Naive thymus-derived CD4-positive, alpha-beta T cell (primary cell): ENCODE measurements at regions not wholly inside any gene's neighbourhood (a gene's known extent, or its start where the extent isn't known, plus 50 kb on each side); places are given as distances from the start of the nearest gene placed in this dataset.

Experiments
- ATAC-seq: fragments of 150-1000 bp; cut with Tn5 transposase; 2 replicates; pipeline ENCODE4 v1.10.0; 2021; ENCODE audit warnings: mild to moderate bottlenecking, moderate library complexity
- CTCF ChIA-PET: fragments of 350-600 bp; sonication (Branson Sonifier 250); formaldehyde crosslinking; loops from one replicate; lab custom pipeline; 2021; ENCODE audit warnings: antibody characterized with exemption; lab: Charles Lee
- POLR2A ChIA-PET: fragments of 350-600 bp; sonication (Branson Sonifier 250); formaldehyde crosslinking; loops from one replicate; lab custom pipeline; 2021; ENCODE audit warnings: antibody characterized with exemption, inconsistent platforms; lab: Charles Lee
- DNase-seq, 9 donors: peaks; one replicate each; pipeline versions ENCODE4 v3.0.0 to v3.0.0-alpha.2; 2020 to 2022; ENCODE audit warnings: mixed read lengths in 1 of 9
- H3K27ac ChIP-seq: one replicate; pipeline ENCODE4 v1.7.0; 2013; ENCODE audit warnings: mild to moderate bottlenecking, low read depth, low read length, moderate library complexity
- H3K27me3 ChIP-seq, 2 donors: one replicate each; pipeline ENCODE4 v1.7.0; 2013; ENCODE audit warnings: low read length in 2 of 2, mild to moderate bottlenecking in 2 of 2, moderate library complexity in 2 of 2; ENCODE audit not compliant: control insufficient read depth in 2 of 2, insufficient read depth in 2 of 2
- H3K36me3 ChIP-seq, 3 experiments: 1 replicate in 2 of 3; 2 replicates in 1 of 3; pipeline ENCODE4 v1.7.0; 2013; ENCODE audit warnings: low read length in 3 of 3, mild to moderate bottlenecking in 3 of 3, moderate library complexity in 1 of 3; ENCODE audit not compliant: insufficient read depth in 3 of 3, control insufficient read depth in 2 of 3
- H3K4me1 ChIP-seq, 2 donors: one replicate each; pipeline ENCODE4 v1.7.0; 2013; ENCODE audit warnings: low read length in 2 of 2, mild to moderate bottlenecking in 2 of 2, moderate library complexity in 1 of 2; ENCODE audit not compliant: control insufficient read depth in 2 of 2, insufficient read depth in 2 of 2
- H3K4me3 ChIP-seq: 2 replicates; pipeline ENCODE4 v1.7.0; 2013; ENCODE audit warnings: mild to moderate bottlenecking, low read length
- H3K9me3 ChIP-seq, 3 experiments: 1 replicate in 2 of 3; 2 replicates in 1 of 3; pipeline ENCODE4 v1.7.0; 2013; ENCODE audit warnings: low read length in 3 of 3; ENCODE audit not compliant: control insufficient read depth in 2 of 3
- H3K27ac Mint-ChIP-seq, 9 donors: one replicate each; pipeline ENCODE4 v1.8.0; 2020 to 2022; ENCODE audit warnings: mixed read lengths in 9 of 9, mild to moderate bottlenecking in 8 of 9, moderate library complexity in 5 of 9, inconsistent platforms in 2 of 9
- H3K27me3 Mint-ChIP-seq, 5 donors: one replicate each; pipeline ENCODE4 v1.8.0; 2021 to 2022; ENCODE audit warnings: mixed read lengths in 5 of 5, mild to moderate bottlenecking in 1 of 5
- H3K36me3 Mint-ChIP-seq, 5 donors: one replicate each; pipeline ENCODE4 v1.8.0; 2020 to 2022; ENCODE audit warnings: mixed read lengths in 5 of 5, mild to moderate bottlenecking in 3 of 5, inconsistent platforms in 1 of 5
- H3K4me1 Mint-ChIP-seq, 7 donors: one replicate each; pipeline ENCODE4 v1.8.0; 2020 to 2022; ENCODE audit warnings: mixed read lengths in 7 of 7, mild to moderate bottlenecking in 3 of 7, inconsistent platforms in 1 of 7
- H3K4me3 Mint-ChIP-seq, 10 donors: one replicate each; pipeline ENCODE4 v1.8.0; 2020 to 2022; ENCODE audit warnings: mild to moderate bottlenecking in 10 of 10, mixed read lengths in 10 of 10, moderate library complexity in 6 of 10, inconsistent platforms in 2 of 10
- H3K9me3 Mint-ChIP-seq, 11 donors: one replicate each; pipeline ENCODE4 v1.8.0; 2020 to 2022; ENCODE audit warnings: mixed read lengths in 11 of 11, mild to moderate bottlenecking in 4 of 11, inconsistent platforms in 1 of 11, moderate library complexity in 1 of 11
- intact Hi-C, 2 donors: fragments of 100-400 bp; cut with micrococcal nuclease; formaldehyde crosslinking; loops; one replicate each; pipeline ENCODE4 v1.15.1; 2023

GRCh38 chr16:59249011-59249410, 514.9 kb upstream of the GOT2 start:
- H3K4me3 Mint-ChIP-seq = no peak overlapping the region
- H3K27me3 Mint-ChIP-seq = no peaks in the 10 kb centered on the region
- intact Hi-C loops = no loop called here
- ChIA-PET CTCF (no interaction called here), POLR2A (no interaction called here)
- Histone ChIP-seq H3K27me3 (no peaks in the 10 kb centered on the region), H3K4me3 (no peak overlapping the region), H3K36me3 (no peaks in the 10 kb centered on the region), H3K4me1 (no peaks in the 10 kb centered on the region), H3K9me3 (no peaks in the 10 kb centered on the region), H3K27ac (no peak overlapping the region)
- ATAC-seq = no peak
- no peaks in the 10 kb centered on the region for H3K36me3 Mint-ChIP-seq
- H3K4me1 Mint-ChIP-seq = peaks cover 0 to 5% (median 0%) of the 10 kb centered on the region in 7 donors
- H3K9me3 Mint-ChIP-seq = peaks cover 0 to 3% (median 0%) of the 10 kb centered on the region in 11 donors
- DNase-seq = no peak
- no peak overlapping the region for H3K27ac Mint-ChIP-seq

DNA sequence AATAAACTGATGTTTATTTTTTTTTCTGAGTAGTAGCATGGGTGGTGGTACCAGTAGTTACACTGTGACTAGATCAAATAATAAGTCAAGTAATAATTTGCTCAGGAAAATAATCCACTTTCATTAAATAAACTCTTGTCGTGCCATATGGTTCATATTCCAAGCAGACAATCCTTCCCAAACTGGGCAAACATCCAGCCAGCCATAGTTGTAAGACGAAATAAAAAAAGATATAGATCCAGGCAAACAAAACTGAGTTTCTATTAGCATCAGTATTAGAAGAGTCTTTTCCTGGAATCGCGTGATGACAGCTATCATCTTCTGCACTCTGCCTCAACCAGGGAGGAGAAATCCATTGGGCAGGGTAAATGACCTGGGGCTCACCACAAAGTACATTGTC, 508.4 kb upstream of the GOT2 start:
- H3K27ac ChIP-seq = no peak overlapping the region
- ATAC-seq (no peak), DNase-seq (no peak)
- no peaks in the 10 kb centered on the region for H3K36me3 ChIP-seq
- no peaks in the 10 kb centered on the region for H3K4me1 ChIP-seq
- no peaks in the 10 kb centered on the region for H3K27me3 ChIP-seq
- ChIA-PET POLR2A (interaction anchor here (0.6 kb wide), 1 partner anchor 932 kb away, joined by 3 read pairs; no protein-coding TSS in a partner anchor), CTCF (no interaction called here)
- H3K4me3 ChIP-seq = no peak overlapping the region
- no peak overlapping the region for H3K4me3 Mint-ChIP-seq
- no peaks in the 10 kb centered on the region for H3K9me3 ChIP-seq
- H3K9me3 Mint-ChIP-seq = peaks cover 0 to 13% (median 0%) of the 10 kb centered on the region in 11 donors
- no peaks in the 10 kb centered on the region for H3K36me3 Mint-ChIP-seq
- no peak overlapping the region for H3K27ac Mint-ChIP-seq
- peaks cover 0 to 3% (median 0%) of the 10 kb centered on the region in 5 donors for H3K27me3 Mint-ChIP-seq
- peaks cover 0 to 10% (median 0%) of the 10 kb centered on the region in 7 donors for H3K4me1 Mint-ChIP-seq
- intact Hi-C loops = no loop called here

- Mint-ChIP-seq H3K4me3 (no peak overlapping the region), H3K36me3 (no peaks in the 10 kb centered on the region), H3K4me1 (peaks cover 0 to 5% (median 0%) of the 10 kb centered on the region in 7 donors), H3K27ac (no peak overlapping the region), H3K9me3 (peaks cover 0 to 9% (median 2%) of the 10 kb centered on the region in 11 donors), H3K27me3 (peaks cover 0 to 3% (median 0%) of the 10 kb centered on the region in 5 donors)
- no peak for ATAC-seq
- Histone ChIP-seq H3K9me3 (no peaks in the 10 kb centered on the region), H3K27me3 (no peaks in the 10 kb centered on the region), H3K4me1 (no peaks in the 10 kb centered on the region), H3K36me3 (no peaks in the 10 kb centered on the region), H3K27ac (no peak overlapping the region), H3K4me3 (no peak overlapping the region)
- DNase-seq = no peak
- CTCF ChIA-PET = no interaction called here
- intact Hi-C loops = no loop called here
- POLR2A ChIA-PET = no interaction called here
These were observed 504.1 kb upstream of the GOT2 start for GRCh38 chr16:59238246-59238645.

DNA sequence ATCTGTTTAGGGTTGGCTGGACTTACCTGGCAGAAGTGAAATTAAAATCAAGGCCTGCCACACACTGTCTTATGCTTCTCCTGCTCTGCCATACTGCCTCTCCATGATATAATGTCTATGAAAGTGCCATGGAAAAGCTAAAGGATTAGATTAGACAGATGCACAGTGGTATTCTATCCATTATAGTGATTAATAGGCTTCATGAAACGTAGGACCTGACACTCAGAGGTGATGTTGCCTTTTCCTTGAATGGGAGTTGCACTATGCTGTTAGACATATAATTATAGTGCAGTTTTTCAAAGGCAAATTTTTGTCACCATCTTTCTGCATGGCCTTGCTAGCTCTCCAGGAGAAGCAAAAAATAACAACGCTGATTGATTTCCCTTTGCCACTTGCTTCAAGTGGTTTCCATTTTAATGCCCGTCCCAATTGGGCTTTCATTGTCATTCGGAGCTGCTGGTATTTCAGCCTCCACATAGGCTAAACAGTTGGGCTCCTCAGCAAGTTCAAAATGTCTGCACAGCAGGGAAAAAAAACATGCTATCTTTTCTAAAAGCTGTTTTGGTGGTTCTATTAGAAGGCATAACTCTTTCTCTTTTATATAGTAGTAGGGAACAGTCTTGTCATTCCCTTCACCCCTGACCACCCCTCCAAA, 502.8 kb upstream of the GOT2 start:
- ChIA-PET POLR2A (no interaction called here), CTCF (no interaction called here)
- Mint-ChIP-seq H3K27ac (no peak overlapping the region), H3K4me1 (peaks cover 0 to 5% (median 0%) of the 10 kb centered on the region in 7 donors), H3K27me3 (peaks cover 0 to 3% (median 0%) of the 10 kb centered on the region in 5 donors), H3K4me3 (no peak overlapping the region), H3K36me3 (peaks cover 0 to under 1% (median 0%) of the 10 kb centered on the region in 5 donors), H3K9me3 (peaks cover 0 to 16% (median 3%) of the 10 kb centered on the region in 11 donors)
- Histone ChIP-seq H3K27me3 (no peaks in the 10 kb centered on the region), H3K36me3 (no peaks in the 10 kb centered on the region), H3K4me3 (no peak overlapping the region), H3K4me1 (no peaks in the 10 kb centered on the region), H3K27ac (no peak overlapping the region), H3K9me3 (no peaks in the 10 kb centered on the region)
- ATAC-seq (no peak), DNase-seq (no peak)
- intact Hi-C loops = no loop called here

DNA sequence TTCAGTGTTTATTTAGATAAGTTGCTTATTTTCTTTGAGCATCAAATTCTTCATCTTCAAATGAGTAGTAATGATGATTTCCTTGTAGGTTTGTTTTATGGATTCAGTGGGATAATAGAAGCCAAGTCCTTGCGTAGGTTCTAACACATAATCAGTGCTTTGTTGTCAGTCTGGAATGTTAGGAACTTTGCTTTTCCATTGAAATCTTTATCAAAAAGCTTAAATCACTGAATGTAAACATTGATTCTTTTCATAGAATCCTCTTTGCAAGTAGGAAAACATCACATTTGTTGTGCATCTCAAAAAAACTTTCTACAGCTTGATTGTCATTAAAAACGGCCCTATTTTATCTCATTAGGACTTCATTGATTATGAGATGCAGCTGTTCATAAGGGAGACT, 490.3 kb upstream of the GOT2 start:
- ChIA-PET CTCF (no interaction called here), POLR2A (no interaction called here)
- ATAC-seq (no peak), DNase-seq (no peak)
- Histone ChIP-seq H3K27ac (no peak overlapping the region), H3K27me3 (no peaks in the 10 kb centered on the region), H3K4me3 (no peak overlapping the region), H3K4me1 (no peaks in the 10 kb centered on the region), H3K9me3 (no peaks in the 10 kb centered on the region), H3K36me3 (no peaks in the 10 kb centered on the region)
- H3K4me3 Mint-ChIP-seq = no peak overlapping the region
- intact Hi-C loops = loop anchor here in 1 of 2 donors (5.0 kb wide), 1 partner anchor 33 kb away; no protein-coding TSS in a partner anchor
- no peak overlapping the region for H3K27ac Mint-ChIP-seq
- peaks cover 0 to 9% (median 0%) of the 10 kb centered on the region in 5 donors for H3K27me3 Mint-ChIP-seq
- peaks cover 0 to 4% (median 0%) of the 10 kb centered on the region in 7 donors for H3K4me1 Mint-ChIP-seq
- peaks cover 0 to 10% (median 4%) of the 10 kb centered on the region in 11 donors for H3K9me3 Mint-ChIP-seq
- H3K36me3 Mint-ChIP-seq = no peaks in the 10 kb centered on the region

- no peak overlapping the region for H3K4me3 ChIP-seq
- no peaks in the 10 kb centered on the region for H3K27me3 ChIP-seq
- peaks cover 0 to 17% (median under 1%) of the 10 kb centered on the region in 11 donors for H3K9me3 Mint-ChIP-seq
- DNase-seq = no peak
- intact Hi-C loops = loop anchor here in 1 of 2 donors (5.0 kb wide), 1 partner anchor 37 kb away; no protein-coding TSS in a partner anchor
- H3K4me3 Mint-ChIP-seq = no peak overlapping the region
- H3K4me1 Mint-ChIP-seq = no peaks in the 10 kb centered on the region
- H3K27ac Mint-ChIP-seq = no peak overlapping the region
- H3K36me3 Mint-ChIP-seq = no peaks in the 10 kb centered on the region
- no peak for ATAC-seq
- no peaks in the 10 kb centered on the region for H3K9me3 ChIP-seq
- CTCF ChIA-PET = no interaction called here
- no peak overlapping the region for H3K27ac ChIP-seq
- no peaks in the 10 kb centered on the region for H3K4me1 ChIP-seq
- POLR2A ChIA-PET = no interaction called here
- no peaks in the 10 kb centered on the region for H3K36me3 ChIP-seq
- H3K27me3 Mint-ChIP-seq = peaks cover 0 to 4% (median 0%) of the 10 kb centered on the region in 5 donors
These were observed 485.9 kb upstream of the GOT2 start for GRCh38 chr16:59220011-59220410.

- intact Hi-C loops = no loop called here
- H3K27ac Mint-ChIP-seq = no peak overlapping the region
- POLR2A ChIA-PET = no interaction called here
These were observed 482.2 kb upstream of the GOT2 start for GRCh38 chr16:59216291-59216690.

More at GRCh38 chr16:59216291-59216690, 482.2 kb upstream of the GOT2 start:
- Mint-ChIP-seq H3K27me3 (peaks cover 0 to 4% (median 0%) of the 10 kb centered on the region in 5 donors), H3K36me3 (no peaks in the 10 kb centered on the region), H3K4me3 (no peak overlapping the region), H3K4me1 (peaks cover 0 to 5% (median 0%) of the 10 kb centered on the region in 7 donors), H3K9me3 (peaks cover 0 to 22% (median 2%) of the 10 kb centered on the region in 11 donors)
- DNase-seq (no peak), ATAC-seq (no peak)
- H3K4me1 ChIP-seq = no peaks in the 10 kb centered on the region
- no peak overlapping the region for H3K27ac ChIP-seq
- no peaks in the 10 kb centered on the region for H3K9me3 ChIP-seq
- no peaks in the 10 kb centered on the region for H3K36me3 ChIP-seq
- H3K27me3 ChIP-seq = no peaks in the 10 kb centered on the region
- H3K4me3 ChIP-seq = no peak overlapping the region
- CTCF ChIA-PET = no interaction called here
